Astrocyte of the spinal cord (primary cell): ENCODE measurements at regions not wholly inside any gene's neighbourhood (a gene's known extent, or its start where the extent isn't known, plus 50 kb on each side); places are given as distances from the start of the nearest gene placed in this dataset.

Source experiments
- DNase-seq: peaks from one replicate; pipeline ENCODE4 v3.0.0; 2011; ENCODE audit warnings: low read depth, low spot score
- H3K4me3 ChIP-seq: 2 replicates; pipeline ENCODE4 v1.5.1; 2011; ENCODE audit warnings: low read depth, mild to moderate bottlenecking, low read length, moderate library complexity
- in situ Hi-C: cut with HindIII; loops from 2 replicates; pipeline ENCODE4 v1.10.0; 2017; ENCODE audit warnings: low sequenced_read_pairs
- TF ChIP-seq, protein P1 (sequence below): IDR thresholded peaks from 2 replicates; pipeline ENCODE4 v1.5.1; 2012; ENCODE audit warnings: low read depth, mild to moderate bottlenecking, low read length, inconsistent platforms

DNA sequence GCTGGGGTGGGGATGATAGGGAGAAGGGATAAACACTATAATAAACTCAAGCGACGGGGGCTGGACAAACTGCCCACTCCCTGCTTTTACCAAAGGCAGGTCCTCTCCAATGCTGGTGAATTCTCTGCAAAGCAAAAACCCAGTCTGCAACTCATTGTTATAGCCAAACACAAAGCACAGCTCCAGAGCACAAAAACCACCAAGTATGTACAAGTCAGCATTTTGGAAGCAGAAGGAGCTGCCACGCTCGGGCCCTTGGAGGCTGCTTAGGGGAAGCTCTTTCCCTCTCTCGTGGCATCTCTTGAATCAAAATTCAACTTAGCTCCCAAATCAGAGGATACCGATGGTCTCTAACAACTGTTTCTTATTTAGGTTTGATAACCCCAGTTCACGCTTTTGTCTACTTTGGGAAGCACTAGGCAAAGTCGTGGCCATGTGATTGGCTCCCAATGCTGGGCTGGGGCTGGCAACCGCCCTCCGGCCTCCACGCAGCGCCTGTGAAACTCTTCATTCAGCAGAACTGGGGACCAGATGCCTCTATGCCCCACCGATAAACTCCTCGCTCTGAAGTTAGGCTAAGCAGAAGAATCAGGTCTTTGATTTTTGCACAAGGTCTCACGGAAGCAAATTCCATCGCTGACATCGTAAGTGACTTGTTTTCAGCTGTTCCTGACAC, 158.5 kb upstream of the FOXN3 start:
- no peak overlapping the region for H3K4me3 ChIP-seq
- in situ Hi-C loops, result no loop called here
- DNase-seq, result no peak
- TF ChIP-seq, protein P1, sequence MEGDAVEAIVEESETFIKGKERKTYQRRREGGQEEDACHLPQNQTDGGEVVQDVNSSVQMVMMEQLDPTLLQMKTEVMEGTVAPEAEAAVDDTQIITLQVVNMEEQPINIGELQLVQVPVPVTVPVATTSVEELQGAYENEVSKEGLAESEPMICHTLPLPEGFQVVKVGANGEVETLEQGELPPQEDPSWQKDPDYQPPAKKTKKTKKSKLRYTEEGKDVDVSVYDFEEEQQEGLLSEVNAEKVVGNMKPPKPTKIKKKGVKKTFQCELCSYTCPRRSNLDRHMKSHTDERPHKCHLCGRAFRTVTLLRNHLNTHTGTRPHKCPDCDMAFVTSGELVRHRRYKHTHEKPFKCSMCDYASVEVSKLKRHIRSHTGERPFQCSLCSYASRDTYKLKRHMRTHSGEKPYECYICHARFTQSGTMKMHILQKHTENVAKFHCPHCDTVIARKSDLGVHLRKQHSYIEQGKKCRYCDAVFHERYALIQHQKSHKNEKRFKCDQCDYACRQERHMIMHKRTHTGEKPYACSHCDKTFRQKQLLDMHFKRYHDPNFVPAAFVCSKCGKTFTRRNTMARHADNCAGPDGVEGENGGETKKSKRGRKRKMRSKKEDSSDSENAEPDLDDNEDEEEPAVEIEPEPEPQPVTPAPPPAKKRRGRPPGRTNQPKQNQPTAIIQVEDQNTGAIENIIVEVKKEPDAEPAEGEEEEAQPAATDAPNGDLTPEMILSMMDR, result no peak

DNA sequence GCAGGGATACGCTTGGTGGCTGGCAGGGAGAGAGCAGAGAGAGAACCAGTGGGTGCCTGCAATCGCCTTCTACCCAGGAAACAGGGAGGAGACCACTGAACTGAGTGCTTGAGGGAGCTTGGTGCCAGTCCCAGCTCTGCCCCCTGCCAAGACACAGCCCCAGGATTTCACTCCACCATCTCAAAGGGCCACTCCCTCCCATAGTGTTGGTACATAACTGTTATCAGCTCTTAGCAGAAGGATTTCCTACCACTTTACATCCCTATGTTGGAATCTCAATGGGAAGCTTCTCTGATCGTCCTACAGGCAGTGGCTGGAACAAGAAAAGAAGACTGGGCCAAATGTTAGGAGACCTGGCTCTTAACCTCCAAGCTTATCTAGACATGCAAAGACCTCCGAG, 157.4 kb upstream of the FOXN3 start:
- no peak overlapping the region for H3K4me3 ChIP-seq
- in situ Hi-C loops, result no loop called here

DNA sequence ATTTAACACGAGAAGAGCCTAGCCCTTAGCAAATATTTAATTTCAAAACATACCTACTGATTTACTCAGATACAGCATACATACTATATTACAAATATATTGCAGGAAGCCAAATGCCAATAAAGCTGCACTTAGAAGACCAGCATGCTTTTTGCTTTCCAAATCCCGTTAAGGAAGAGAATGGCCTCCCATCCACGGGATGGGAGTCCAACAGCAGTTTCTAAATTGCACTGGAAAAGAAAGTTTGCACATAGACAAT, 156.3 kb upstream of the FOXN3 start:
- H3K4me3 ChIP-seq, result no peak overlapping the region
- DNase-seq, result no peak
- TF ChIP-seq, protein P1, result no peak
- in situ Hi-C loops, result no loop called here

More for the DNA sequence above, 157.4 kb upstream of the FOXN3 start:
- no peak for DNase-seq
- TF ChIP-seq, protein P1, result no peak

DNA sequence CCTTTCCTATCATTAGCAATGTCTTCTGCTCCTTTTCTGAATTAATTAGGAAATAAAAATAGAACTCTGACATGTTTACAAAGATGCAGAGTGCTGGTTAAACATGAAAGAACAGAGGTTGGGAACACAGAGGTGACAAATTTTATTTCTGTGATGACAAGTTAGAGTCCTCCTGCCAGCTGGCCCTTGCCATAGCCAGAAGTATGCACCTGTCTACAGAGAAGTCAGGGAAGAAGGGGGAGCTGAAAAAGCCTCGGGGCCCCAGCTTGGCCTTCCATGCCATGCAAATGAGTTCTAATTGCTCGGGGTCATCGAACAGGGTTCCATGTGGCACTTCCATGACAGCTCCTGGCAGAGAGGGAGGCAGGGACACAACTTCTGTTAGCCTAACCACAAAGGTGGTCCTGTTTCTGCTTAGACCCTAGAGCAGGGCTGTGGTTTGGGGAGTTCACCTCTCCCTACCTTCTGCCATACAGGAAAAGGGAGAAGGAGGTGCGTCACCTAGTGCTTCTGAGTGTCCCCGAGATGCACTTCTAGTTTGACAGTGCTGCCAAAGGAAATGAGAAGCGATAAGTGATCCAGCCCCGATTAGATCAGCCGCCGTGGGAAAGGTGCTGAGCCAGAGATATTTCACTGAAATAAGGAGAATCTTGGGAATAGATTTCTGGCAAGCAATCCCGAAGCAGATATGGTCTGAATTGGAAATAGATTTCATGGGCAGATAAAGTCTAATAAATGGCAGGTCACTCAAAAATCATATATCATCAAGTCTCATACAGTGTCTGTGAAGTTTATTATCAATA, 155.8 kb upstream of the FOXN3 start:
- TF ChIP-seq, protein P1, result no peak
- H3K4me3 ChIP-seq, result no peak overlapping the region
- DNase-seq, result no peak
- in situ Hi-C loops, result no loop called here

DNA sequence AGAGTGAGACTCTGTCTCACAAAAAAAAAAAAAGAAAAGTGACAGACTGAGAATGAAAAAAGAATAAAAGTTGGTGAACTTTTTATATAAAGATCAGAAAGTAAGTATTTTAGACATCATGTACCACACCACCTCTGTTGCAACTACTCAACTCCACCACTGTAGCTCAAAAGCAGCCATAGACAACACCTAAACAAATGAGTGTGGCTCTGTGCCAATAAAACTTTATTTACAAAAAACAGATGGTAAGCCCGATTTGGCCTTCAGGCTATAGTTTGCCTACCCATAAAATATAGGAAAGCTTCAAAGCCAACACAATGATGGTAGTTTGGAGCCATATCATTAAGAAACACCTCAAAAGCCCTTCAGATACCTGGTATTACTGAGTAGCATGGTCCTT, 154.5 kb upstream of the FOXN3 start:
- in situ Hi-C loops, result no loop called here
- no peak overlapping the region for H3K4me3 ChIP-seq
- DNase-seq, result no peak
- TF ChIP-seq, protein P1, result no peak

DNA sequence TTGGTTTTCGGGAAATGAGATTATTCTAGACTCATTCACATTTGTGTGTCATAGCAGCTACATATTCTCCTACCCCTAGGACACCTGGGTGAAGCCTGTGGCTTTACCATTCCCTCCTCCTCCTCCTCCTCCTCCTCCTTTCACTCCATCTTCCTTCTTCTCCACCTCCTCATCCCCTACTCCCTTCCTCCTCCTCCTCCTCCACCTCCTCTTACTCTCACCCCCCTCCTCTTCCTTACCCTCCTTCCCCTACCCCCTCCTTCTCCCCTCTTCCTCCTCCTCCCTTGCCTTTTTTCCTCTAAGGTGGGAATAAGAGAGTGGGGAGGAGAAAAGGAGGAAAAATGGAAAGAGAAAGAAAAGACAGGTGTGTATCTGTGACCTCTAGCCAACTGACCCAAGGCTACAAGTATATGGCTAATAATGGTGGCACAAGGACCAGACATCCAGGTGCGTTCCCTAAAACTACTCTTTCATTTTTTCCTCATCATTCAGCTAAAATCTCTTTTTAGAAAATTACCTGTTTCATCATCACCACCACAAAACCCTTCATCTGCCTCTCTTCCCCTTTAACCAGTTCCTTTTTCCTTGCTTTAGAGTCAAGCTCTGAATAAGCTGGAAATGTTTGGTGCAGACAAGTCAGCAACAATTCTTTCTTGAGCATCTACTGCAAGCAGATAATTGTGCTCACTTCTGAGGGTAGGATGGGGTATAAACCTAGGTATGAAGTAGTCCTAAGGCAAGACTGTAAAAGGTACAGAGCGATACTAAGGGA, 149.8 kb upstream of the FOXN3 start:
- in situ Hi-C loops, result no loop called here
- no peak for DNase-seq
- TF ChIP-seq, protein P1, result no peak

More for the DNA sequence above, 149.8 kb upstream of the FOXN3 start:
- no peak overlapping the region for H3K4me3 ChIP-seq
